Right lobe of liver (tissue), 6 donors: ENCODE measurements at regions not wholly inside any gene's neighbourhood (a gene's known extent, or its start where the extent isn't known, plus 50 kb on each side); places are given as distances from the start of the nearest gene placed in this dataset.
"Not testable (repeated sequence)": the region's sequence is repeated elsewhere in the genome, so short reads cannot be mapped to it uniquely, and the experiment has no call there.

ENCODE experiments used
- ATAC-seq, 4 donors: fragments of 200-7000 bp; cut with Tn5 transposase; one replicate each; pipeline ENCODE4 v1.9.1; 2020; ENCODE audit warnings: mild to moderate bottlenecking in 4 of 4, moderate library complexity in 4 of 4
- DNase-seq, 3 donors: peaks; one replicate each; pipeline ENCODE4 v3.0.0-alpha.2; 2020
- H3K27ac ChIP-seq, 3 donors: fragments of 200-600 bp; one replicate each; pipeline ENCODE4 v1.8.0; 2022
- H3K27me3 ChIP-seq, 2 donors: fragments of 200-600 bp; one replicate each; pipeline ENCODE4 v1.8.0; 2022
- H3K36me3 ChIP-seq, 4 donors: fragments of 200-600 bp; sonication (generic) in 1 of 4; one replicate each; pipeline versions ENCODE4 v1.5.1 to v1.8.0; 2017 to 2022; ENCODE audit warnings: control low read depth in 1 of 4
- H3K4me1 ChIP-seq, 4 donors: fragments of 200-600 bp; sonication (generic) in 1 of 4; one replicate each; pipeline versions ENCODE4 v1.5.1 to v1.8.0; 2017 to 2022; ENCODE audit warnings: control low read depth in 1 of 4
- H3K4me3 ChIP-seq, 3 donors: fragments of 200-600 bp; one replicate each; pipeline ENCODE4 v1.8.0; 2022
- H3K9me3 ChIP-seq, 4 donors: fragments of 200-600 bp; sonication (generic) in 1 of 4; one replicate each; pipeline versions ENCODE4 v1.5.1 to v1.8.0; 2017 to 2022; ENCODE audit warnings: control low read depth in 1 of 4
- CTCF ChIP-seq, 4 donors: fragments of 200-600 bp in 3 of 4; fragments of 450-650 bp in 1 of 4; IDR thresholded peaks; one replicate each; pipeline versions ENCODE4 v1.5.1 to v1.8.0; 2016 to 2022; ENCODE audit warnings: antibody characterized with exemption in 4 of 4, mild to moderate bottlenecking in 2 of 4
- POLR2A ChIP-seq: fragments of 450-650 bp; IDR thresholded peaks from one replicate; pipeline ENCODE4 v1.6.1; 2017; ENCODE audit warnings: antibody characterized with exemption, mild to moderate bottlenecking
- WGBS: methylation state at CpG from one replicate; pipeline ENCODE4 v1.1.6; 2018; ENCODE audit warnings: low coverage, low lambda C conversion rate; ENCODE audit not compliant: insufficient coverage; ENCODE audit errors: missing lambda C conversion rate; 5-methylcytosine and 5-hydroxymethylcytosine counted together
- intact Hi-C, 2 donors: fragments of 100-400 bp; cut with DNase I; formaldehyde crosslinking; loops; one replicate each; pipeline versions ENCODE4 v1.11.2 to v1.14.1; 2022
- donor health status: DM: no; HTN: yes; CAD: no.
- donor health status: DM: no; HTN: no; CAD: no.
- donor health status: DM: no; HTN: no; CAD: no.
- donor health status: DM: no; HTN: yes; CAD: no.
- donor health status: DM: no; HTN: yes; CAD: no.

- intact Hi-C loops, result no loop called here
- no peak for ATAC-seq
- 92% methylated on average over 3 of the region's 3 CpGs for WGBS
Observed at GRCh38 chr14:40028991-40029390, 596.8 kb upstream of the FBXO33 start.

GRCh38 chr14:40025101-40025500 lies 592.9 kb upstream of the FBXO33 start:
- Histone ChIP-seq H3K27ac (no peak overlapping the region), H3K4me3 (no peak overlapping the region), H3K36me3 (no peaks in the 10 kb centered on the region), H3K9me3 (no peaks in the 10 kb centered on the region), H3K4me1 (no peaks in the 10 kb centered on the region), H3K27me3 (no peaks in the 10 kb centered on the region)
- 25% methylated on average over 1 of the region's 2 CpGs for WGBS
- TF ChIP-seq CTCF (IDR thresholded peaks at IDR 0.05), result no peak
- no peak for TF ChIP-seq POLR2A
- ATAC-seq (no peak), DNase-seq (no peak)
- intact Hi-C loops, result no loop called here

More at GRCh38 chr14:40028991-40029390, 596.8 kb upstream of the FBXO33 start:
- Histone ChIP-seq H3K4me1 (no peaks in the 10 kb centered on the region), H3K27me3 (no peaks in the 10 kb centered on the region), H3K9me3 (no peaks in the 10 kb centered on the region), H3K4me3 (no peak overlapping the region), H3K36me3 (no peaks in the 10 kb centered on the region), H3K27ac (no peak overlapping the region)
- DNase-seq, result no peak
- TF ChIP-seq POLR2A, result no peak
- TF ChIP-seq CTCF (IDR thresholded peaks at IDR 0.05), result no peak

- TF ChIP-seq CTCF (IDR thresholded peaks at IDR 0.05), result no peak
- no peak for TF ChIP-seq POLR2A
- WGBS, result 47% methylated on average over 3 of the region's 3 CpGs
- Histone ChIP-seq H3K4me3 (no peak overlapping the region), H3K4me1 (no peaks in the 10 kb centered on the region), H3K27ac (no peak overlapping the region), H3K9me3 (no peaks in the 10 kb centered on the region), H3K27me3 (no peaks in the 10 kb centered on the region), H3K36me3 (no peaks in the 10 kb centered on the region)
- DNase-seq, result no peak
- intact Hi-C loops, result no loop called here
- no peak for ATAC-seq
Observed at GRCh38 chr14:40010961-40011360, 578.7 kb upstream of the FBXO33 start.

- DNase-seq (no peak), ATAC-seq (no peak)
- TF ChIP-seq POLR2A, result no peak
- TF ChIP-seq CTCF (IDR thresholded peaks at IDR 0.05), result no peak
- intact Hi-C loops, result no loop called here
- no peaks in the 10 kb centered on the region for H3K27me3 ChIP-seq
- H3K36me3 ChIP-seq, result no peaks in the 10 kb centered on the region
- H3K27ac ChIP-seq, result no peak overlapping the region
- H3K4me1 ChIP-seq, result no peaks in the 10 kb centered on the region
- H3K9me3 ChIP-seq, result no peaks in the 10 kb centered on the region
- 57% methylated on average over 1 of the region's 4 CpGs for whole genome bisulfite sequencing
- no peak overlapping the region for H3K4me3 ChIP-seq
Observed at GRCh38 chr14:40009771-40010170, 577.5 kb upstream of the FBXO33 start.

- intact Hi-C loops, H3K27ac ChIP-seq, ATAC-seq, H3K36me3 ChIP-seq, H3K4me3 ChIP-seq, H3K27me3 ChIP-seq, DNase-seq, H3K9me3 ChIP-seq, H3K4me1 ChIP-seq: not testable (repeated sequence)
- WGBS, result 69% methylated on average over 2 of the region's 2 CpGs
Observed at GRCh38 chr14:40008345-40008744, 576.1 kb upstream of the FBXO33 start.
